ENCODE measurements at regions not wholly inside any gene's neighbourhood (a gene's known extent, or its start where the extent isn't known, plus 50 kb on each side); places are given as distances from the start of the nearest gene placed in this dataset.

- no peak for TF ChIP-seq YY1 (IDR thresholded peaks at IDR 0.05)
- no peak for TF ChIP-seq CTCF (IDR thresholded peaks at IDR 0.05; ENCODE audit: low read depth, low read length, missing input control)
- no peak for TF ChIP-seq SP1 (IDR thresholded peaks at IDR 0.05)
- TF ChIP-seq JUND (IDR thresholded peaks at IDR 0.05), result no peak
- no peak for TF ChIP-seq RAD21 (IDR thresholded peaks at IDR 0.05)
- TF ChIP-seq ATF3 (IDR thresholded peaks at IDR 0.05), result no peak
- no peak for TF ChIP-seq MAX (IDR thresholded peaks at IDR 0.05)
- no peak for TF ChIP-seq RXRA (IDR thresholded peaks at IDR 0.05)
- no peak for TF ChIP-seq EGR1 (IDR thresholded peaks at IDR 0.05; ENCODE audit: low read depth in 2 of 2)
- no peak for TF ChIP-seq TAF1 (conservative IDR thresholded peaks at IDR 0.05)
- no peak for TF ChIP-seq FOXA1 (IDR thresholded peaks at IDR 0.05)
- TF ChIP-seq REST (IDR thresholded peaks at IDR 0.05), result no peak
- no peak for TF ChIP-seq GABPA (IDR thresholded peaks at IDR 0.05 in 1 of 2, conservative IDR thresholded peaks at IDR 0.05 in 1 of 2)
These were observed 696.8 kb upstream of the COX7C start for GRCh38 chr5:85920984-85921383.

All from liver (tissue), 3 donors.